Activated naive CD4-positive, alpha-beta T cell treated with anti-CD3 and anti-CD28 coated beads, Interleukin-2, amount 50 U/mL, for 72 hours (primary cell): ENCODE measurements at regions not wholly inside any gene's neighbourhood (a gene's known extent, or its start where the extent isn't known, plus 50 kb on each side); places are given as distances from the start of the nearest gene placed in this dataset.
"Not testable (repeated sequence)": the region's sequence is repeated elsewhere in the genome, so short reads cannot be mapped to it uniquely, and the experiment has no call there.

Experiments
- ATAC-seq, 2 donors: fragments of 150-1000 bp; cut with Tn5 transposase; 2 replicates each; pipeline ENCODE4 v1.10.0; 2021; ENCODE audit warnings: mild to moderate bottlenecking in 2 of 2, moderate library complexity in 2 of 2
- DNase-seq, 2 donors: peaks; one replicate each; pipeline ENCODE4 v3.0.0; 2021 to 2022; ENCODE audit warnings: low spot score in 2 of 2
- H3K27ac Mint-ChIP-seq, 2 donors: one replicate each; pipeline ENCODE4 v1.8.0; 2022; ENCODE audit warnings: mild to moderate bottlenecking in 2 of 2, mixed read lengths in 2 of 2
- H3K36me3 Mint-ChIP-seq, 2 donors: one replicate each; pipeline ENCODE4 v1.8.0; 2022; ENCODE audit warnings: mixed read lengths in 2 of 2
- H3K9me3 Mint-ChIP-seq, 2 donors: one replicate each; pipeline ENCODE4 v1.8.0; 2022; ENCODE audit warnings: mixed read lengths in 2 of 2

DNA sequence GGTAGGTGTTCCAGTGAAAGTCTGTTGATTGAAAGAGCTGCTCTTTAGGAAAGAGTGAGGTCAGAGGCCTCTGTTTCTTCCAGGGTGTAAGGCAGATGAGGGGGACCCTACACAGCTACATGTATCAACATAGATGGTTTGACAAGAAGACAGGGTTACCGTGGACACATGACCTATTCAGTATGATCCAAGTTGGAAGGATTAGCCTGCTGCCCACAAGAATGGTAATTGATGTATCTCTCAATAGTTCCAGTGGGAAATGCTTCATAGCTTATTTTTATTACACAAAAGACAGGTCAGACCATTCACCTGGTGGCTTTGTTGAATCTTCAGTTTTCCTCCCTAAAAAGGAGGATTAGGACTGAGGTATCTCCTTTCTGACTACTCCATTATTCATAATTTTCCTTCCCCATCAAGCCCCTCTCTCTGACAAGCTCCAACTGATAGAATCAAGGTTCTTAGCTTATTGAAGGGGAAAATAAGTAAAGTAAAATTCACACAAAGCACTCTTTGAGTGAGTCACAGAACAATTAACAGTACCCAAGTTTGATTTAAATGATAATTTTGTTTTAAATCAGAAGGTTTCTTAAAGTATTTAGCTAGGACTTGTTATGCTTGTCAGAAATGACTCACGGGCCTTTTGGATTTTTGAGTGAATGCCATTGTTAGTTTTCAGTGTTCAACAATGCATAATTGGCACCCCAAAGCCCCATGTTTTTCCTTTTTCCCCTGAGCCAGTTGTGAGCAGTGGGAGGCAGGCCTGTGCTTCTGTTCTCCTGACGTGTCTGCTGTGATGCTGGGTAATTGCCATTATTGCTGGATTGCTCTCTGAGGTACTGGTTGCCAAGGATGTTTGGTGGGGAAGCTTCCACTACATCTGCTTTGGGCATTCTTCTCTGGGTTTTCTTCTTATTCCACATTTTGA lies 373.2 kb downstream of the DDX10 start:
- ATAC-seq: no peak
- H3K27ac Mint-ChIP-seq: no peak overlapping the region
- H3K9me3 Mint-ChIP-seq: no peaks in the 10 kb centered on the region

DNA sequence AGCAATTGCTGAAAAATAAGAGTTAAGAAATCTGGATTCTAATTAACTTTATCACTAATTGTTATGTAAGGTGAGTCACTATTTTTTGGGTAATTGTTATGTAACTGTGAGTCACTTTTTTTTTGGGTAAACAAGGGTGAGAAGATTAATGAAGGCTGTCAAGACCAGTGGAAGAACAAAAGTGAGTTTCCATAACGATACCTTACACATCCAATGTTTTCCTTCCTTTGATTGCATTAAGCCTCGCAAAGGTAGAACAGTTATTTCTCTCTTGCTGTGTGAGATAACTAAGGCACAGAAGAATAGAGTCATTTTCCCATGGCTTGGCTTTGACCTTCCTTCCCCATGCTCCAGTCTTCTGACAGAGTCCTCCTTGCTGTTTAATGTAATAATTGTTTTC lies 374.7 kb downstream of the DDX10 start:
- Mint-ChIP-seq H3K27ac (no peak overlapping the region), H3K36me3 (no peaks in the 10 kb centered on the region), H3K9me3 (no peaks in the 10 kb centered on the region)
- ATAC-seq: no peak
- DNase-seq: no peak

More for the DNA sequence above, 373.2 kb downstream of the DDX10 start:
- no peaks in the 10 kb centered on the region for H3K36me3 Mint-ChIP-seq
- DNase-seq: no peak

DNA sequence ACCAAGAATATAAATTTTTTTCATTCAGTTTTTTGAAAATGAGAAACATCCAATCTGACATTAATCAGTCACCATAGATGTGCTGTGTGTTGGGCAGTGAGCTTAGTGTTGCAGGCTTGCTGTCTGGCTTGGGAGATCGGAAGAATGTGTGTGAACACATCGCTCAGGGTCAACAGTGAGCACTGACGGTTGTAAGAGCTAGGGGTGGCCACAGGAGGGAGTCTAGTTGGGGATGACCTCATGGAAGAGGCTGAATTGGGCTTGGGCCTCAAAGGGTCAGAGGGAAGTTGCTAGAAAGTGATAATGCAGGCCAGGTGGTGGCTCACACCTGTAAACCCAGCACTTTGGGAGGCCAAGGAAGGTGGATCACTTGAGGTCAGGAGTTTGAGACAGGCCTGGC lies 375.4 kb downstream of the DDX10 start:
- Mint-ChIP-seq H3K9me3 (no peaks in the 10 kb centered on the region), H3K36me3 (no peaks in the 10 kb centered on the region), H3K27ac (no peak overlapping the region)
- ATAC-seq (no peak), DNase-seq (no peak)

DNA sequence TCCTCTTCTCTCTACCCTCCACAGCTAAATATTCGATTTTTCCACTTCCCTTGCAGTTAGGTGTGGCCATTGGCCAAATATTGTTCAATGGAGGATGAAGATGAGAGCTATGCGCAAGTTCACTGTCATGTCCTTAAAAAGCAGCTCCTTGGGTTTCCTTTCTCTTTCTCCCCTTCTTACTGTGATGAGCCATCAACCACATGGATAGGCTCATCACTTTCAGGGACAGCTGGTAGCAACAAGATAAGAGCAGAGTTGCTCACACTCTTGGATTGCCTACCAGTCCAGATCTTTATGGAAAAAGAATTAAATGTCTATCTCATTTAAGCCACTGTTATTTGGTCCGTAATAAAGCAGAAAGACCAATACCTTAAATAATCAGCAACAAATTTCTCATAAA lies 377.0 kb downstream of the DDX10 start:
- Mint-ChIP-seq H3K9me3 (peaks cover 4 to 5% of the 10 kb centered on the region in 2 donors), H3K27ac (no peak overlapping the region), H3K36me3 (peaks cover 0 to 5% of the 10 kb centered on the region in 2 donors)
- ATAC-seq: no peak
- DNase-seq: no peak

DNA sequence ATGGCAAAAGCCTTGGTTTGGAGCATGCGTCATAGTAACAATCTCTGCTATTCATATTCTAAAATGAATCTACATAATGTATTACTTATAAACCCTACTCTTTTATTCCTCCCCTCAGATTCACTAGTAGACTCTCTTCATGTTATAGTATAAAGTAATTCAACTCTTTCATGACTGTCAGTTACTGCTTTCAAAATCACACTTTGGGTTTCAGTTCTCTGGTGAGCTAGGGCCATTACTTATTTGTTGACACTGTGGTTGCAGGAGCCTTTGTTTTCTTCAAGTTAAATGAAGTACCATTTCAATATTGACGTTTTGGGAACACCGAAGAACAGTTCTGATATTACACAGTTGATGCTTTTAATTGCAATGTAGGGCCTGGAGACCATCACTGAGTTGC lies 378.4 kb downstream of the DDX10 start:
- DNase-seq: no peak
- Mint-ChIP-seq H3K27ac (no peak overlapping the region), H3K9me3 (peaks cover 4 to 5% of the 10 kb centered on the region in 2 donors), H3K36me3 (peaks cover 0 to 5% of the 10 kb centered on the region in 2 donors)
- ATAC-seq: peak in 1 of 2 donors; percentile 37

DNA sequence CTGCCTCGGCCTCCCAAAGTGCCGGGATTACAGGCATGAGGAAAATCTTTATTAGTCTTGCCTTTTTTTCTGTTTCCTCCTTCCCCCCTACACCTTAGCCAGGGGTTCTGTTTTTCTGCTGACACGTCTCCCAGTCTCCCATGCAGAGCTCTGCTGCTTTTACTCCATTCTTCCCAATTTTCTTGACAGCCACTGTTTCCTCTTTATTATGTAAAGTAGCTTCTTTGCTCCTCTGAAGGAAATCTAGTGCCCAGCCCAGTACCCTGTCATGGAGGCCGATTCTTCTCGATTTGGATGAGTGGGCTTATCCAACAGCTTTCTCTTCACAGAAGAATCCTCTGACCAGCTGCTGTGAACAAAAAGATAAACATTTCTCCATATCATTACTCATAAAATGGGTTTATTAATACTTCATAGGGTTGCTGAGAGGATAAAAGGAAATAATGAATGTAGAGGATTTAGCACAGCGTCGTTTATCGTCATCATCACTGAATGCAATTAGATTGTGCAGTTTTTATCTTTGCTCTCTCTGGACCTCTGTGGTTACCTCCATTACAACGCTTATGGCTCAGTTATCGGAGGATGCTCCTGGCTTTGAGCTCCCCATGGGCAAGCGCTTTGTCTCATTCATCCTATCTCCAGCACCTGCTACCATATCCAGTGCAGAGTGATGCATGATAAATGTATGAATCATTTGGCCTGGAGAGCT lies 375.6 kb upstream of the C11orf87 start:
- ATAC-seq: no peak
- Mint-ChIP-seq H3K9me3 (peaks cover 4 to 5% of the 10 kb centered on the region in 2 donors), H3K27ac (no peak overlapping the region), H3K36me3 (peaks cover 0 to 5% of the 10 kb centered on the region in 2 donors)
- DNase-seq: no peak

DNA sequence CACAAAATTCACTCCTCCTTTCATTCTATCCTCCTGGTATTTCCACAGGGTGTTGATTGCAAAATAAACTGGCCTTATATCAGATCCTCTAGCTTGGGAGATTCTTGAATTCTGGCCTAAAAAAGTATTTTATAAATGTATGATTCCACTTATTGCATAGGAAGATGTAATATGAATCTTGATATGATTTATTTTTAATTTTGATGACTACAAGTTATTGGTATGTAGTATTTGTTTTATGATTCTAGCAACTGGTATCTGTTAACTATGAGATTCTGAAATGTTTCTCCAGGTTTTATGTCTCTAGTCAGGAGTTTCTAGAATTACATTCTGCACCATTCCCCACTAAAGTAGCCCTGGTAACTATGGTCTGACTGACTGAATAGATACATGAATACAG lies 373.9 kb upstream of the C11orf87 start:
- Mint-ChIP-seq H3K9me3 (peaks cover 4 to 5% of the 10 kb centered on the region in 2 donors), H3K27ac (no peak overlapping the region), H3K36me3 (peaks cover 0 to 5% of the 10 kb centered on the region in 2 donors)
- no peak for DNase-seq
- ATAC-seq: no peak

DNA sequence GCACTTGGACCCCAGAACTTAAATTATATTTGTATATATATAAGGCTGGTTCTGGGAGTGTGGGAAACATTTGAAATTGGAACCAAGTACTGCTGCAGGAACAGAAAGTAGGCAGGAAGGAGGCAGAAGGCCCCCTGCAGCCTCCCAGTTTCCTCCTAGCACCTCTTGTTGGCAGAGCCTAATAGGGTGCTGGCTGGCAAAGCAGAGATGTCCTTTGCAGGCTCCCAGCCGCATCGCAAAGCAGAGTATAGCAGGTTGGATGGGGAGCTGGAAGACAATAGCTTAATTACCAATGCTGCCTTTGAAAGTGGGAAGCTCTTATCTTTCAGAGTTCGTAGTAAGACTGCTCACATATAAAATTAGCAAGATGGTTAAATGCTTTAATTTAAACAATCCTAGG lies 370.8 kb upstream of the C11orf87 start:
- DNase-seq: no peak
- H3K9me3 Mint-ChIP-seq: peaks cover 2 to 3% of the 10 kb centered on the region in 2 donors
- no peak overlapping the region for H3K27ac Mint-ChIP-seq
- H3K36me3 Mint-ChIP-seq: peaks cover 0 to 4% of the 10 kb centered on the region in 2 donors
- ATAC-seq: no peak

DNA sequence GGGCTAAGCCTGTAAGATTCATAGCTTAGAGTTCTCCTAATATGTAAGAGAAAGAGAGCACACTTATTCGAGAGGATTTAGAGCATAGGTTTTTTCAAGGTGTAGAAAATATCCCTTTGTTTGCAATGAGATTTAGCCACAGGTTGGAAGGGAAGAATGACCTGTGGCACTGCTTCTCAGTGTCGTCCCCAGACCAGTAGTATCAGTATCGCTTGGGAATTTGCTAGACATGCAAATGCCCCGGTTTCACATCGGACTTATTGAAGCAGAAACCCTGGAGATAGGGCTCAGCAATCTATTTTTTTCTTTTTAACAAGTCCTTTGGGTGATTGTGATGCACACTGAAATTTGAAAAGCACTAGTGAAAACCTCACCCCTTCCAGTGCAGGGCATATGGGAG lies 362.6 kb upstream of the C11orf87 start:
- Mint-ChIP-seq H3K36me3 (no peaks in the 10 kb centered on the region), H3K27ac (no peak overlapping the region), H3K9me3 (no peaks in the 10 kb centered on the region)
- DNase-seq (no peak), ATAC-seq (no peak)

DNA sequence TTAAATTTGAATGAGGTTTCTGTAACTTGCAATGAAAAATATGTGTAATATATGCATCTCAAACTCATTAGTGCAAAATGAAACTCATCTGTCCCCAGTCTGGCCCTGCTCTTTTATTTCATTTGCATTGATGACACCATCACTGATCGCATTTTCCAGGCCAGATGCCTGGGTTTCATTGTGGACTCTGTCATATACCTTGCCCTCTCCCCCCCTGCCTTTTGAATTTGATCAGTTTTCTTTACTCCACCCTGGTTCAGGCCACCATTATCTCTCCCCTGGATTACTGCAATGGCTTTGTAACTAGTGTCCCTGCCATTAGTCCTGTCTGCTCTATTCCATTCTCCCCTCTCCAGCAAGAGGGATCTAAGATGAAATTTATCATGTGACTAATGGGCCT lies 360.6 kb upstream of the C11orf87 start:
- H3K9me3 Mint-ChIP-seq: peaks cover 0 to 4% of the 10 kb centered on the region in 2 donors
- ATAC-seq (no peak), DNase-seq (no peak)
- H3K27ac Mint-ChIP-seq: no peak overlapping the region
- H3K36me3 Mint-ChIP-seq: no peaks in the 10 kb centered on the region

DNA sequence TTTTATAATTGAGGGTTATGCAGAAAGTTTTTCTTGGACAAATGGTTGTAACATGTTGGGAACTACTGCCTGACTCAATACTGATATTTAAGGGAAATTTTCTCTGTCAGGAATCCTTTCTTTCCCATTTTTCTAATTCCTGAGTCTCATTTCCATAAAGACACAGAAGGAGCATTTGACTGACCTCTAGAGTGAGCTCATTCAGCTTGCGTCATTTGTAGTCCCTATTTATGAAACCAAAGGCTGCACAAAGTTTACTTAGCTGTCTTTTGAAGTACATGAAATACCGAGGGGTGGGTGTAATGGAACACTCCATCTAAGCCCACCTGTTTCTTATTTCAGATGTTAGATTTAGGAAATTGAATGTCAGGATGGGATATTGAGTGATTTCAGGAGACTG lies 359.5 kb upstream of the C11orf87 start:
- H3K36me3 Mint-ChIP-seq: no peaks in the 10 kb centered on the region

DNA sequence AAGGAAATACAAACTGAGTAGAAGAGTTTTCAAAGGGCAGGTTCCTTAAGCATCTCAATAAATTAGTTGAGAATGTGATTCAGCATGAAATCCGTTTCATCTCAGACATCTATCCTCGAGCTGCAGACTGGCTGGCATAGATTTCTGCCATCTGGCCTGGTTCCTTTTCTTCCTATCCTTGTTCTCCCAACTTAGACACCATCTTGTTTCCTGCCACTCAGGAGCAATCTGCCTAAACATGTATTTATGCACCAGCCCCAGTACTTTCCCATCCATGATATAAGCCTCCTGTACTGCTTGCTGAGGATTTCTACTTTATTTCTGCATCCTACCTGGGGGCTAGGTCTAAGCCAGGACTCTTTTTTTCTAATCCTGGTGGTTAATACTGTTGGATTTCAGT lies 359.1 kb upstream of the C11orf87 start:
- peaks cover 0 to 4% of the 10 kb centered on the region in 2 donors for H3K9me3 Mint-ChIP-seq
- ATAC-seq: no peak
- no peak for DNase-seq
- no peaks in the 10 kb centered on the region for H3K36me3 Mint-ChIP-seq
- H3K27ac Mint-ChIP-seq: no peak overlapping the region

More for the DNA sequence above, 359.5 kb upstream of the C11orf87 start:
- H3K9me3 Mint-ChIP-seq: peaks cover 0 to 4% of the 10 kb centered on the region in 2 donors
- ATAC-seq (no peak), DNase-seq (no peak)
- no peak overlapping the region for H3K27ac Mint-ChIP-seq

DNA sequence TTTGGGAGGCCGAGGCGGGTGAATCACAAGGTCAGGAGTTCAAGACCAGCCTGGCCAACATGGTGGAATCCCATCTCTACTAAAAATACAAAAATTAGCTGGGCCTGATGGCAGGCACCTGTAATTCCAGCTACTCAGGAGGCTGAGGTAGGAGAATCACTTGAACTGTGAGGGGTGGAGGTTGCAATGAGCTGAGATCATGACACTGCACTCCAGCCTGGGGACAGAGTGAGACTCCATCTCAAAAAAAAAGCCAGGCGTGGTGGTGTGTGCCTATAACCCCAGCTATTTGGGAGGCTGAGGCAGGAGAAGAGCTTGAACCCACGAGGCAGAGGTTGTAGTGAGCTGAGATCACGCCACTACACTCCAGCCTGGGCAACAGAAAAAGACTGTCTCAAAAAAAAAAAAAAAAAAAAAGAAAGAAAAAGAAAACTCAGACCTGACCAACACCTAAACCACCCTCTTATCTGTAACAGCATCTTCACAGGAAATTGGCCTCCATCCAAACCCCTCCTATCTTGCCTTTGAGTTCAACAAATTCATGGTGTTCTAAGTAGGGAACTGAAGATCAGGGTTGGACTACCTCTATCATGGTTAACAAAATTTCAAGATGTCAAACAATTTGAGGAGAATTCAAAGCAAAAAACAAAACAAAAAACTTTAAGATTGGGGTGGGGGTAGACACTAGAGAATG lies 357.2 kb upstream of the C11orf87 start:
- not testable (repeated sequence) for DNase-seq

DNA sequence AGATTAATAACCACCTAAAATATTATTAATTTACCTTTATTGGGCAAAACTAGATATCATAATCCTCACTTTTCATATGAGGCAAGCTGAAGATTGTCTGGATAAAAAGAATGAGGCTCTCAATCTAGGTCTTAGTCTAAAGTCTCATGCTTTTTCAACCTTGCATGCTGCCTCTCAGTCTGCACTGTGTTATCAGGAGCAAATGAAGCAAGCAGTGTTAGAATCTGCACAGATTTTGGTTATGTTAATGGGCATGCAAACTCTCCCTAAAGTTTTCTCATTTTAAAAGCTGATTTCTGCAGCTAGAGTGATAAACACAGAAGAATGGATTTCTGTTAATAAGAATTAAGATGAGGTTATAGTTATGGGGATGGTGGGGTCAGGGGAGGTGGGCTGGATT lies 350.7 kb upstream of the C11orf87 start:
- no peak overlapping the region for H3K27ac Mint-ChIP-seq
- H3K36me3 Mint-ChIP-seq: no peaks in the 10 kb centered on the region
- peaks cover 0 to 8% of the 10 kb centered on the region in 2 donors for H3K9me3 Mint-ChIP-seq
- ATAC-seq (no peak), DNase-seq (no peak)

More for the DNA sequence above, 357.2 kb upstream of the C11orf87 start:
- not testable (repeated sequence) for ATAC-seq, H3K9me3 Mint-ChIP-seq, H3K36me3 Mint-ChIP-seq, H3K27ac Mint-ChIP-seq

DNA sequence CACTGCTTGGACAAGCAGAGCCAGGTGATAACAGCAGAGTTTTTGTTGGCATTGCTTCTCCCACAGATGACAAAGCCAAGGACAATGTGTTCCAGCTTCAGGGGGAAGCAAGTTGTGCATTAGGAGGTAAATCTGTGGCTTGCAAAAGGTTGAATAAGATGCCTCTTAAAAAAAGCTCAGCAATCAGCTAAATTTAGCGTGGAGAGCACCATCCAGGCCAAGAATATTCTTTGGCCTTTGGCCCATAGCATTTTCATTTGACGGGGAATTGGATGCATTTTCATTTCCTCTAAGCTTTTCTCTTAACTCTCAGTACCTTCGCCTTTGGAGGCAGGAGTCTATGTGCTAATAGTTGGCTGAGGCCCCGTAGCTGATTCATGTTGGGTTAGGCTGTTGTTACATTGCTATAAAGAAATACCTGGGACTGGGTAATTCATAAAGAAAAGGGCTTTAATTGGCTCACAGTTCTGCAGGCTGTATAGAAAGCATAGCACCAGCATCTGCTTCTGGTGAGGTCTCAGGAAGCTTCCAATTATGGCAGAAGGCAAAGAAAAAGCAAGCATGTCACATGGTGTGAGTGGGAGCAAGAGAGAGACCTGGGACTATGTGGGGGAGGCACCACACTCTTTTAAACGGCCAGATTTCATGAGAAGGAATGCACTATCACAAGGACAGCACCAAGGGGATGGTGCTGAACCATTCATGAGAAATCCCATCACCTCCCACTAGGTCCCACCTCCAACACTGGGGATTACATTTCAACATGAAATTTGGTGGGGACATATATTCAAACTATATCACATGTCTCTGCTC lies 350.1 kb upstream of the C11orf87 start:
- Mint-ChIP-seq H3K36me3 (no peaks in the 10 kb centered on the region), H3K27ac (no peak overlapping the region), H3K9me3 (peaks cover 0 to 8% of the 10 kb centered on the region in 2 donors)
- DNase-seq: no peak
- no peak for ATAC-seq
